8988T (cell line): ENCODE measurements at regions not wholly inside any gene's neighbourhood (a gene's known extent, or its start where the extent isn't known, plus 50 kb on each side); places are given as distances from the start of the nearest gene placed in this dataset.

Experiments used
- DNase-seq: peaks from one replicate; pipeline ENCODE4 v3.0.0; 2011

- no peak for DNase-seq
These were observed 633.1 kb downstream of the CDH26 start for GRCh38 chr20:60591172-60591799.

GRCh38 chr20:60598528-60598927, 640.3 kb downstream of the CDH26 start:
- DNase-seq, result no peak

- no peak for DNase-seq
These were observed 641.2 kb downstream of the CDH26 start for GRCh38 chr20:60599381-60599780.

- DNase-seq, result no peak
These were observed 641.8 kb downstream of the CDH26 start for GRCh38 chr20:60600036-60600435.

- DNase-seq, result no peak
These were observed 628.0 kb upstream of the CDH4 start for GRCh38 chr20:60624066-60624465.

GRCh38 chr20:60627751-60628565, 624.1 kb upstream of the CDH4 start:
- no peak for DNase-seq

GRCh38 chr20:60628749-60629148, 623.3 kb upstream of the CDH4 start:
- no peak for DNase-seq

- DNase-seq, result no peak
These were observed 622.9 kb upstream of the CDH4 start for GRCh38 chr20:60629206-60629605.

- no peak for DNase-seq
These were observed 621.5 kb upstream of the CDH4 start for GRCh38 chr20:60630609-60631008.

GRCh38 chr20:60631585-60632287, 620.3 kb upstream of the CDH4 start:
- no peak for DNase-seq

GRCh38 chr20:60632391-60633262, 619.4 kb upstream of the CDH4 start:
- DNase-seq, result no peak

GRCh38 chr20:60634491-60635172, 617.4 kb upstream of the CDH4 start:
- no peak for DNase-seq

- no peak for DNase-seq
These were observed 615.6 kb upstream of the CDH4 start for GRCh38 chr20:60636417-60636816.

GRCh38 chr20:60637801-60638200, 614.3 kb upstream of the CDH4 start:
- no peak for DNase-seq

- DNase-seq, result no peak
These were observed 613.5 kb upstream of the CDH4 start for GRCh38 chr20:60638430-60639098.

GRCh38 chr20:60641879-60642447, 610.1 kb upstream of the CDH4 start:
- DNase-seq, result no peak

GRCh38 chr20:60642541-60642940, 609.5 kb upstream of the CDH4 start:
- no peak for DNase-seq

GRCh38 chr20:60648556-60648955, 603.5 kb upstream of the CDH4 start:
- DNase-seq, result no peak

GRCh38 chr20:60649541-60649940, 602.5 kb upstream of the CDH4 start:
- DNase-seq, result no peak

- DNase-seq, result no peak
These were observed 602.0 kb upstream of the CDH4 start for GRCh38 chr20:60650087-60650486.

GRCh38 chr20:60652046-60652445, 600.0 kb upstream of the CDH4 start:
- no peak for DNase-seq
